Vagina (tissue), 2 donors: ENCODE measurements at regions not wholly inside any gene's neighbourhood (a gene's known extent, or its start where the extent isn't known, plus 50 kb on each side); places are given as distances from the start of the nearest gene placed in this dataset.
"Not testable (repeated sequence)": the region's sequence is repeated elsewhere in the genome, so short reads cannot be mapped to it uniquely, and the experiment has no call there.

Source experiments
- DNase-seq, 2 donors: peaks; one replicate each; pipeline ENCODE4 v3.0.0-alpha.2; 2017; ENCODE audit errors: extremely low spot score in 2 of 2
- H3K27ac ChIP-seq: fragments of 200-600 bp; sonication (generic); one replicate; pipeline ENCODE4 v1.5.1; 2019
- H3K27me3 ChIP-seq: fragments of 200-600 bp; sonication (generic); one replicate; pipeline ENCODE4 v1.5.1; 2019
- H3K36me3 ChIP-seq, 2 donors: fragments of 200-600 bp; sonication (generic); one replicate each; pipeline ENCODE4 v1.5.1; 2017 to 2019
- H3K4me1 ChIP-seq: fragments of 200-600 bp; sonication (generic); one replicate; pipeline ENCODE4 v1.5.1; 2019
- H3K4me3 ChIP-seq, 2 donors: fragments of 200-600 bp; sonication (generic); 1 replicate in 1 of 2; 2 replicates in 1 of 2; pipeline ENCODE4 v1.5.1; 2016 to 2019
- H3K9me3 ChIP-seq: fragments of 200-600 bp; sonication (generic); one replicate; pipeline ENCODE4 v1.5.1; 2019
- CTCF ChIP-seq, 3 experiments: fragments of 450-650 bp in 2 of 3; fragments of 200-600 bp in 1 of 3; sonication (generic) in 1 of 3; IDR thresholded peaks; one replicate each; pipeline ENCODE4 v1.5.1; 2017 to 2019; ENCODE audit warnings: antibody characterized with exemption in 3 of 3, mild to moderate bottlenecking in 2 of 3, moderate library complexity in 2 of 3
- POLR2A ChIP-seq, 2 donors: fragments of 450-650 bp; IDR thresholded peaks; one replicate each; pipeline ENCODE4 v1.6.1; 2017; ENCODE audit warnings: antibody characterized with exemption in 2 of 2, mild to moderate bottlenecking in 2 of 2, moderate library complexity in 2 of 2
- POLR2AphosphoS5 ChIP-seq, 2 donors: sonication (generic); formaldehyde crosslinking; IDR thresholded peaks; one replicate each; pipeline ENCODE4 v1.9.0; 2017; ENCODE audit warnings: antibody characterized with exemption in 2 of 2, mild to moderate bottlenecking in 2 of 2, low read depth in 1 of 2; ENCODE audit not compliant: insufficient read depth in 1 of 2
- intact Hi-C: fragments of 100-400 bp; cut with DNase I; formaldehyde crosslinking; loops from one replicate; pipeline ENCODE4 v1.15.1; 2023

GRCh38 chr13:44869167-44869566, 120.1 kb downstream of the NUFIP1 start:
- no peak for DNase-seq
- TF ChIP-seq CTCF (IDR thresholded peaks at IDR 0.05) = no peak
- TF ChIP-seq POLR2A (IDR thresholded peaks at IDR 0.05) = no peak
- no peak for TF ChIP-seq POLR2AphosphoS5 (IDR thresholded peaks at IDR 0.05; ENCODE audit: insufficient read depth in 1 of 2, low read depth in 1 of 2)
- intact Hi-C loops = no loop called here
- H3K4me1 ChIP-seq = no peaks in the 10 kb centered on the region
- H3K27me3 ChIP-seq = no peaks in the 10 kb centered on the region
- no peak overlapping the region for H3K4me3 ChIP-seq
- H3K9me3 ChIP-seq = no peaks in the 10 kb centered on the region
- no peak overlapping the region for H3K27ac ChIP-seq
- H3K36me3 ChIP-seq = no peaks in the 10 kb centered on the region

GRCh38 chr13:44868397-44868796, 120.9 kb downstream of the NUFIP1 start:
- intact Hi-C loops = no loop called here
- no peak for DNase-seq
- Histone ChIP-seq H3K4me3 (no peak overlapping the region), H3K27me3 (no peaks in the 10 kb centered on the region), H3K9me3 (no peaks in the 10 kb centered on the region), H3K4me1 (no peaks in the 10 kb centered on the region), H3K36me3 (no peaks in the 10 kb centered on the region), H3K27ac (no peak overlapping the region)
- TF ChIP-seq POLR2AphosphoS5 (IDR thresholded peaks at IDR 0.05; ENCODE audit: insufficient read depth in 1 of 2, low read depth in 1 of 2) = no peak
- no peak for TF ChIP-seq CTCF (IDR thresholded peaks at IDR 0.05)
- no peak for TF ChIP-seq POLR2A (IDR thresholded peaks at IDR 0.05)

- Histone ChIP-seq H3K36me3 (no peaks in the 10 kb centered on the region), H3K27ac (no peak overlapping the region), H3K9me3 (no peaks in the 10 kb centered on the region), H3K27me3 (no peaks in the 10 kb centered on the region), H3K4me3 (no peak overlapping the region), H3K4me1 (no peaks in the 10 kb centered on the region)
- no peak for DNase-seq
- intact Hi-C loops = no loop called here
- TF ChIP-seq POLR2A (IDR thresholded peaks at IDR 0.05) (no peak), POLR2AphosphoS5 (IDR thresholded peaks at IDR 0.05; ENCODE audit: insufficient read depth in 1 of 2, low read depth in 1 of 2) (no peak), CTCF (IDR thresholded peaks at IDR 0.05) (no peak)
Measured at GRCh38 chr13:44867825-44868224, 121.4 kb downstream of the NUFIP1 start.

- DNase-seq = no peak
- no peaks in the 10 kb centered on the region for H3K9me3 ChIP-seq
- no peak for TF ChIP-seq CTCF (IDR thresholded peaks at IDR 0.05)
- TF ChIP-seq POLR2AphosphoS5 (IDR thresholded peaks at IDR 0.05; ENCODE audit: insufficient read depth in 1 of 2, low read depth in 1 of 2) = no peak
- TF ChIP-seq POLR2A (IDR thresholded peaks at IDR 0.05) = no peak
- H3K27ac ChIP-seq = no peak overlapping the region
- no peaks in the 10 kb centered on the region for H3K27me3 ChIP-seq
- H3K4me3 ChIP-seq = no peak overlapping the region
- intact Hi-C loops = no loop called here
- H3K36me3 ChIP-seq = no peaks in the 10 kb centered on the region
- no peaks in the 10 kb centered on the region for H3K4me1 ChIP-seq
Measured at GRCh38 chr13:44866411-44866911, 122.8 kb downstream of the NUFIP1 start.

- Histone ChIP-seq H3K4me3 (no peak overlapping the region), H3K27me3 (no peaks in the 10 kb centered on the region), H3K36me3 (no peaks in the 10 kb centered on the region), H3K4me1 (no peaks in the 10 kb centered on the region), H3K27ac (no peak overlapping the region), H3K9me3 (no peaks in the 10 kb centered on the region)
- no peak for TF ChIP-seq POLR2A (IDR thresholded peaks at IDR 0.05)
- no peak for TF ChIP-seq CTCF (IDR thresholded peaks at IDR 0.05)
- no peak for TF ChIP-seq POLR2AphosphoS5 (IDR thresholded peaks at IDR 0.05; ENCODE audit: insufficient read depth in 1 of 2, low read depth in 1 of 2)
- intact Hi-C loops = no loop called here
- DNase-seq = no peak
Measured at GRCh38 chr13:44865722-44866410, 123.4 kb downstream of the NUFIP1 start.

- H3K27me3 ChIP-seq, intact Hi-C loops, H3K27ac ChIP-seq, H3K4me3 ChIP-seq, H3K9me3 ChIP-seq, H3K36me3 ChIP-seq, DNase-seq, H3K4me1 ChIP-seq: not testable (repeated sequence)
Measured at GRCh38 chr13:44863641-44864040, 125.6 kb downstream of the NUFIP1 start.
